ENCODE measurements at regions not wholly inside any gene's neighbourhood (a gene's known extent, or its start where the extent isn't known, plus 50 kb on each side); places are given as distances from the start of the nearest gene placed in this dataset.

DNA sequence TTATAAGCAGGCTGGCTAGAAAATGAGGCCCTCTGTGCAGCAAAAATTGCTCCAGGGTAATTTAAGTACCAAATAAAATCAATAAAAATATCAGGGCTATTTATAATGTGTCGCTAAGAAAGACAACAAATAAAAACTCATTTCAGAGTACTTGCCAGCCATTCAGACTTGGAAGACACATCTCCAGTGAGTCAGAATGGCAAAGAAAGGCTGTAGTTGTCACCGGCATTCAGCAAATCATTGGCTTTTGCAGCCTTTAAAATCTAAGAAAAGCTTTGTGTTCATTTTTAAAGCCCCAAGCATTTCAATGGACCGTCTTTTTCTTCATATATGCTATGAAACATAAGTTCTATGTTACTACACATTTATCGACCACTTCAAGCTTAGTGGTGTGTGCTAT, 141.1 kb upstream of the HNMT start:
- Histone ChIP-seq H4K20me1 (ENCODE audit: insufficient read depth, low read length) (no peaks in the 10 kb centered on the region), H3K4me3 (ENCODE audit: insufficient read depth, low read depth, low read length) (no peak overlapping the region), H4K8ac (ENCODE audit: low read depth in 2 of 2, low read length in 2 of 2) (no peak overlapping the region), H2BK5ac (ENCODE audit: low read depth, low read length, poor library complexity, severe bottlenecking) (no peak overlapping the region), H3K27me3 (ENCODE audit: control insufficient read depth, insufficient read depth, low read length) (no peaks in the 10 kb centered on the region), H3K56ac (ENCODE audit: extremely low read depth, insufficient read depth, low read length) (no peak overlapping the region), H3K23ac (ENCODE audit: low read depth, low read length) (no peak overlapping the region), H2BK15ac (ENCODE audit: low read depth, low read length) (no peak overlapping the region), H2AK5ac (ENCODE audit: low read depth, low read length) (no peak overlapping the region), H3K4me2 (ENCODE audit: low read depth, low read length) (no peak overlapping the region), H3K36me3 (ENCODE audit: control insufficient read depth, insufficient read depth, low read length) (no peaks in the 10 kb centered on the region), H4K5ac (ENCODE audit: low read depth, low read length) (no peak overlapping the region), H3K4ac (ENCODE audit: low read depth, low read length) (no peak overlapping the region), H3K27ac (ENCODE audit: insufficient read depth, low read length) (no peak overlapping the region), H3K9ac (ENCODE audit: low read depth, low read length) (no peak overlapping the region), H2AFZ (replicated peaks; ENCODE audit: low read length, poor library complexity) (no peak overlapping the region), H2BK120ac (ENCODE audit: low read depth, low read length) (no peak overlapping the region), H2AK9ac (replicated peaks; ENCODE audit: low read depth, low read length, poor library complexity) (no peak overlapping the region), H3K4me1 (ENCODE audit: control insufficient read depth, insufficient read depth, low read length) (no peaks in the 10 kb centered on the region), H3K14ac (replicated peaks; ENCODE audit: low read depth, low read length) (no peak overlapping the region), H3K79me1 (ENCODE audit: low read depth in 1 of 2, low read length in 2 of 2) (no peaks in the 10 kb centered on the region), H4K91ac (ENCODE audit: insufficient read depth, low read depth, low read length) (no peak overlapping the region), H3K9me1 (ENCODE audit: insufficient read depth, low read length) (no peaks in the 10 kb centered on the region), H3K9me3 (ENCODE audit: control insufficient read depth, insufficient read depth, low read length) (no peaks in the 10 kb centered on the region), H3K18ac (ENCODE audit: low read depth, low read length) (no peak overlapping the region), H2BK20ac (ENCODE audit: low read depth, low read length) (no peak overlapping the region)
- no CpG with 5 or more reads among the region's 4 CpGs for WGBS, 2 experiments (ENCODE audit: extremely low coverage in 2 of 2, insufficient read length in 1 of 2)
- dilution Hi-C loops (cut with HindIII; ENCODE audit: low sequenced_read_pairs, unreplicated experiment): no loop called here
- ChIA-PET POLR2A (ENCODE audit: unreplicated experiment) (no interaction called here), CTCF (no interaction called here)
- no peak for TF ChIP-seq ELK1 (IDR thresholded peaks at IDR 0.05; ENCODE audit: borderline replicate concordance, low read depth, low read length)
- BruUV-seq (replicated peaks): no TSS peak
- intact Hi-C loops (cut with micrococcal nuclease): no loop called here
- DNase-seq (no peak), ATAC-seq (ENCODE audit: low read depth) (no peak)
- in situ Hi-C loops (cut with MboI; ENCODE audit: low sequenced_read_pairs): no loop called here

Measured in IMR-90 (cell line).